Islet precursor cell (in vitro differentiated cells): ENCODE measurements at regions not wholly inside any gene's neighbourhood (a gene's known extent, or its start where the extent isn't known, plus 50 kb on each side); places are given as distances from the start of the nearest gene placed in this dataset.

Experiments
- DNase-seq: peaks from one replicate; pipeline ENCODE4 v3.0.0-alpha.2; 2018

DNA sequence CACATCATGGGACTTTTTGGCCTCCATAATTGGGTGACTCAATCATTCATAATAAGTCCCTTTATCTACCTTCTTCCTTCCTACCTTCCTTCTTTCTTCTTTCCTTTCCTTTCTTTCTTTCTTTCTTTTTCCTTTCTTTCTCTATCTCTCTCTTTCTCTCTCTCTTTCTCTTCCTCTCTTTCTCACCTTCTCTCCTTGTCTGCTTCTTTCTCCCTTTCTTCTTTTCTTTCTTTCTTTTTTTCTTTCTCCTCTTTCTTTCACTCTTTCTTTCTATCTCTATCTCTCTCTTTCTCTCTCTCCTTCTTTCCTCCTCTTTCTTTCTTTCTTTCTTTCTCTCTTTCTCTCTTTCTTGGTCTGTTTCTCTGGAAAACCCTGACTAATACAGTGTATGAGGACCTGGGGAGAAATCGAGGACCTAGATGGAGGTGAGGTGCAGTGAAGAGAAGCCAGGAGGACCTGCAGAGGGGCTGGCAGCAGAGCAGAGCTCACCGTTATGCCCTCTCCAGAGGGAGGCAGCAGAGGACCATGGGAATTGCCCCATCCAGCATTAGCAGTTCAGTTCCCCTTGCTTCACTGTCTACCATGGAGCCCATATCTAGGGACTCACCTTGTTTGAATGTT, 52.7 kb upstream of the BTRC start:
- DNase-seq: peak; percentile 78

DNA sequence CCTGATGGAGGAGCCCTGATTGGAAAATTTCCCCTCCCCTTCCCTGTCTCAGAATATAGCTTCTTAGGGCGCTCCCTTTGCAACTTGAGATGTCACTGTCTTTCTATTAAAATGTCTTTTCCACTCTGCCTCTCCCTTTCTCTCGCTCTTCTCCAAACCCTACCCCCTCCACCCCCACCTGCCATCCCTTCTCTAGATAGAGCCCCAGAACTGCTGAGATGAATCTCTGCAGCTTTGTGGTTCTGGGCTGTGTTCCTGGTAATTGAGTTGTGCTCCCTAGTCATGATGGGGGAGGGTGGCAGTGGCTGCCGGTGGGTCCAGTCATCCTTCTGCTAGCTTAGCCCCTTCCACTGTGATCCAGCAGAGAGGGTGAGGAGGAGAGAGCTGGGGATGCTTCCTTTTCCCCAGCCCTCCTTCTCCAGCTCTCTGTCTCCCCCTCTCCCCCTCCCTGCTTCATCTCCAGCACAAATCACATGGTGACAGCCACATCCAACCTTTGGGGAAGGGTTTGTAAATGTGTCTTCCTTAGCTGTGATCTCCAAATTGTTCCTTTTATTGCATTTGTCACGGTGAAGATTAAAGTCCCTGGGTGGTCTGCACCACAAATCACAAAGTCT, 50.8 kb upstream of the BTRC start:
- DNase-seq: no peak
